ENCODE measurements at regions not wholly inside any gene's neighbourhood (a gene's known extent, or its start where the extent isn't known, plus 50 kb on each side); places are given as distances from the start of the nearest gene placed in this dataset.

GRCh38 chr3:94259291-94259690 lies 196.4 kb downstream of the NSUN3 start:
- DNase-seq (ENCODE audit: low spot score) = no peak

- no peak for DNase-seq (ENCODE audit: low spot score)
Observed at GRCh38 chr3:94269763-94270162, 206.9 kb downstream of the NSUN3 start.

GRCh38 chr3:94272016-94272415 lies 209.2 kb downstream of the NSUN3 start:
- no peak for DNase-seq (ENCODE audit: low spot score)

GRCh38 chr3:94280958-94281357 lies 218.1 kb downstream of the NSUN3 start:
- no peak for DNase-seq (ENCODE audit: low spot score)

GRCh38 chr3:94285872-94286271 lies 223.0 kb downstream of the NSUN3 start:
- no peak for DNase-seq (ENCODE audit: low spot score)

- DNase-seq (ENCODE audit: low spot score) = no peak
Observed at GRCh38 chr3:94291686-94292085, 228.8 kb downstream of the NSUN3 start.

GRCh38 chr3:94292151-94292550 lies 229.3 kb downstream of the NSUN3 start:
- no peak for DNase-seq (ENCODE audit: low spot score)

- DNase-seq (ENCODE audit: low spot score) = no peak
Observed at GRCh38 chr3:94293793-94294195, 230.9 kb downstream of the NSUN3 start.

- no peak for DNase-seq (ENCODE audit: low spot score)
Observed at GRCh38 chr3:94294806-94295205, 231.9 kb downstream of the NSUN3 start.

- no peak for DNase-seq (ENCODE audit: low spot score)
Observed at GRCh38 chr3:94299716-94300115, 236.9 kb downstream of the NSUN3 start.

GRCh38 chr3:94301366-94301765 lies 238.5 kb downstream of the NSUN3 start:
- DNase-seq (ENCODE audit: low spot score) = no peak

GRCh38 chr3:94303266-94303665 lies 240.4 kb downstream of the NSUN3 start:
- no peak for DNase-seq (ENCODE audit: low spot score)

GRCh38 chr3:94303897-94304296 lies 241.0 kb downstream of the NSUN3 start:
- no peak for DNase-seq (ENCODE audit: low spot score)

GRCh38 chr3:94304954-94305353 lies 242.1 kb downstream of the NSUN3 start:
- no peak for DNase-seq (ENCODE audit: low spot score)

- no peak for DNase-seq (ENCODE audit: low spot score)
Observed at GRCh38 chr3:94305835-94306611, 243.2 kb downstream of the NSUN3 start.

GRCh38 chr3:94307588-94307987 lies 244.7 kb downstream of the NSUN3 start:
- DNase-seq (ENCODE audit: low spot score) = no peak

GRCh38 chr3:94308767-94309166 lies 245.9 kb downstream of the NSUN3 start:
- no peak for DNase-seq (ENCODE audit: low spot score)

- no peak for DNase-seq (ENCODE audit: low spot score)
Observed at GRCh38 chr3:94310341-94311135, 247.7 kb downstream of the NSUN3 start.

GRCh38 chr3:94311651-94312050 lies 248.8 kb downstream of the NSUN3 start:
- no peak for DNase-seq (ENCODE audit: low spot score)

- DNase-seq (ENCODE audit: low spot score) = no peak
Observed at GRCh38 chr3:94314218-94314883, 251.5 kb downstream of the NSUN3 start.

GRCh38 chr3:94317017-94317416 lies 254.2 kb downstream of the NSUN3 start:
- DNase-seq (ENCODE audit: low spot score) = no peak

GRCh38 chr3:94323596-94323995 lies 260.7 kb downstream of the NSUN3 start:
- DNase-seq (ENCODE audit: low spot score) = no peak

- no peak for DNase-seq (ENCODE audit: low spot score)
Observed at GRCh38 chr3:94331831-94332230, 269.0 kb downstream of the NSUN3 start.

Measured in AG08395 (cell line).